Activated CD4-positive, alpha-beta T cell treated with anti-CD3 and anti-CD28 coated beads, Interleukin-2, Interleukin-4, amounts not matched to agents 100 ng/mL and 50 ng/mL, durations not matched to agents 16 hours and 8 hours (primary cell): ENCODE measurements at regions not wholly inside any gene's neighbourhood (a gene's known extent, or its start where the extent isn't known, plus 50 kb on each side); places are given as distances from the start of the nearest gene placed in this dataset.

Source experiments
- DNase-seq: peaks from one replicate; pipeline ENCODE4 v3.0.0-alpha.2; 2020; ENCODE audit warnings: low spot score

DNA sequence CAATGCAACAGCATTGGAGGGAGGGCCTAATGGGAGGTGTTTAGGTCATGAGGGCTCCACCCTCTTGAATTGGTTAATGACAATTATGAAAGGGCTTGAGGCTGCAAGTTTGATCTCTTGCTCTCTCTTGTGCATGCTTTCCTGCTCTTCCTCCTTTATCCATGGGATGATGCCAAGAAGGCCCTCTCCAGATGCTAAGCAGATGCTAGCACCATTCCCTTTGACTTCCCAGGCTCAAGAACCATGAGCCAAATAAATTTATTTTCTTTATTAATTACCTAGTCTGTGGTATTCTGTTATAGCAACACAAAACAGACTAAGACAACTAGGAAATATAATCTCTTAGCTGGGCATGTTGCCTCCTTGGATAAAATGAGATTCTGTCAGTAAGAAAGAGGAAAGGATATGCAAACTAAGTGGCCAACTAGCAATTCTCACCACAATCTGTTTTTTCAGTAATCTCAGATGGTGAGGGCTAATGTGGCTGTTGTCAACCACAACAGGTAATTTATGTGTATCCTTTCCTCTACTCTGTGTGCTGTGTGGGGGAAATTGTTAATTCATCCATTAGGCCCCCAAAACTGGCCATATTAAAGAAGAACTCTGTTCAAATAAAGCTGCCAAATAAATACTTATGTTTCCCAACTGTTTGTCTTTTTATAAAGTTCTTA lies 269.1 kb upstream of the CD180 start:
- DNase-seq: no peak

DNA sequence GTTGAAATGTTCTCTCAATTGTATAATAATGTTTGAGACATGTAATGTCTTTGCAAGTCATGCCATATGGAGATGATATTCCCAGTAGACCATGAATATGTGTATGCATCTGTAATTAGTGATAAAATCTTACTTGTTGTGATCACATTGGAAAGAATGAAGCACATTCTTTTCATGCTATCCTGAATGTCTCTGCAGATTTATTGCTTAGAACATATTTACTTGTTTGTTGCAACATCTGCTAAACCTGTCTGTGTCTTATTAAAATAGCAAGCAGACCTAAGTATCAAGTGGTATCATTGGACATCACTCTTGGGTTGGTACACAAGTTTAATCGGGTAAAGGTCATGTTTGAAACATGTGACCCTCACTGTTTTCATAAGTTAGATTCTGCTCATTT lies 265.5 kb upstream of the CD180 start:
- no peak for DNase-seq

DNA sequence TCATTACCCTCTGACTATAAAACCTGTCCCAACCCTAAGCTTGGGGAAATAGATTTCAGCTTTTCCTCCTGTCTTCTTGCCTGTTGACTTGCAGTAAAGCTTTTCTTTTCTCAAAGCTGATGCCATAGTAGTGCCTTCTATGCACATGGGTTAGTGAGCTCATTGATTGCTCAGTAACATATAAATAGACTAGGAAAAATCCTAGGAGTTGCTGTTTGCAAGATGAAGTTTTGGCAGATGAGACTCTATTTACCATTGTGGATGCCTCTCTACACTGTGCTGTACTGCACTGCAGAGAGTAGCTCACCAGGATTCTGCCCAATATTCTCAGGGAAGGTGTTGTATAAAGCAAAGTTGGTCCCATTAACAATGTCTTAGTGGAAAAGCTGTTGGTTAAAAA lies 262.7 kb upstream of the CD180 start:
- DNase-seq: no peak

DNA sequence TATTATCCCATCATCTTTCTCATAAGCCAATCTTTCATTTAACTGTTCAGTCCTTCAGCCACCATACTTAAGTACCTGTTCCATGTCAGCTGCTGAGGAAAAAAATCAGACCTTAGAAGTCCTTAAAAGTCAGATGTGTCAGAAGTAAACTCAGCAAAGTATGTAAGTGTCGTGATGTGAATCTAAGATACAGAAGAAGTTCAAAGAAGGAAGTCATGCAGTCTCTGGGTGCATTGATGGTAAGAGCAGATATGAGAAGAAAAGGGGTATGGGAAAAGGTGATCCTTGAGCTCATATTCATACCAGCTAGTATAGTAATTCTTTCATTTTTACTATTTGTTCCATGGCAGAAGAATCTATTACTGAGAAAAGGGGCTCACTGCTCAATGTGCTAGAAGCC lies 259.4 kb upstream of the CD180 start:
- DNase-seq: no peak

DNA sequence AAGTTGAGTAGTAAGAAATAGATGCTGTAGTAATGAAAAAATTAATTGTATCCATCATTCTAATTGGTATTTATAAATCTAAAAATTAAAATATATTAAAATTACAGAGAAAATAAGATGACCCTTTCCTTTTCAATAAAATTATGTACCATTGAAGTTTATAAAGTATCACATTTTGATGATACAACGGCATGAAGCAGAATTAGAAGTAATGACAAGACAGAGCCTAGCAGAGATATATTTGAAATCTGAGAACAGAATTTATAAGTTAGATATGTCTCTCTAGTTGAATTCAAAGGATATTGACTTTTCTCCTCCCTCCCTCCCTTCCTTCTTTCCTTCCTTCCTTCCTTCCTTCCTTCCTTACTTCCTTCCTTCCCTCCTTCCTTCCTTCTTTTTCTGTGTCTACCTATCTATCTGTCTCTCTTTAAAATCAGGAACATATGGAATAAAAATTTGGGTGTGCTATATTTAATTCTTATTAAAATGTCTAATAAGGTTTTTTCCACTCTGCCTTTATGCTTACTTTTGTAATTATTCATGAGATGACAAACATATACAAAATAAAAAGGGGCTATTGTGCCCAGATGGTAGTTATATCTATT lies 258.5 kb upstream of the CD180 start:
- DNase-seq: no peak

DNA sequence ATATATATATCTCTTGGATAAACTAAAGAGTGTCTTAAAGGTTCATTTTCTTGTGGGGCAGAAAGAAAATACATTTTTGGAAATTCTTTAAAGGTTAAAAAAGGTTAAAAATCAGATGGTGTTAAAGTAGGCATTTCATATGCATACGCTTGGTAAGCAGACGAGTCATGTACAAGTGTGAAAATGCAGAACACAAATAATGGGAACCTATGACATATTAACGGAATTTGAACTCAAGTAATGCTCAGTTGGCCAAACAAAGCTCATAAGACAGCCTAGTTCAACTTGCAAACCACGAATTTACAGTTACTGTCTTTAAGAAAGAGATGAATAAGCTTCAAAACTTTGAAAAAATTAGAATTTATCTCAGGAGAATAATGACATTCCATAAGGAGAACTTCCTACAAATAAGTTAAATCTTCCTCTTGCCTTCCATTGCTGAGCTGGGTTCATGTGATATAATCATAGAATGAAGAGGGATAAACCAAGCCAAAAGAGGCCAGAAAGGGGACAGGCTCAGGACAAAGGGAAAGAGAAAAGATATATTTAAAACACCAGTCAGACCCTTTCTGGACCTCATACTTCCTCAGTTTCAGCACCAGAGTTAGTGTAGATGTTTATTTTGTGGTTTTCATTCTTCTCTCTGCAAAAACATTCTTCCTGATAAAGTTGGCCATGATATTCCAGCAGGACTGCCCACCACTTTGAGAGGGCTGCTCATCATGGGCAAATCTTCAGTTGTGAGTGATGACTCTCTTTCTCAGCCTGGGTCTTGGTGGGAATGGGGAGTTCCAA lies 256.7 kb upstream of the CD180 start:
- DNase-seq: no peak

DNA sequence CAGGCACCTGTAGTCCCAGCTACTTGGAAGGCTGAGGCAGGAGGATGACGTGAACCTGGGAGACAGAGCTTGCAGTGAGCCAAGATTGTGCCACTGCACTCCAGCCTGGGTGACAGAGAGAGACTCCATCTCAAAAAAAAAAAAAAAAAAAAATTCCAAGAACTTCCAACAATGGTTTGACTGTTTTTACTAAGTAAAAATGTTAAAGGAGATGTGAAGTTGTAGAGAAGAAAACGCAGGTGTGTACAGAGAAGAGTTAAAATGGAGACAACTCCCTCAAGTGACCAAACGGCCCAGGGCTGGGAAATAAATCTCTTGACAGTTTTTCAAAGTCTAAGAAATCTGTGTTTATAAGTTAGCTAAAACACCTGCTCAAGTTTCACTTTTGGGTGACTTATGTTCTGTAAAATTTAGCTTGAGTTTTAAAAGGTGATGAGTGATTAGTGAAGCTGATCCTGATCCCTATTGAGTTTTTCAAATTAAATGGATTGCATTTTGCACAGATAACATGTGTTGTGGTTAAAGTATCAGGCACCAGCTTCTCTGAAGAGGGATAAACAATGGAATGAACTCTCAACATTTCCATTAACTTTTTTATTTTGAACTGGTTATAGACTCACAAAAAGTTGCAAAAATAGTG lies 255.2 kb upstream of the CD180 start:
- DNase-seq: no peak

DNA sequence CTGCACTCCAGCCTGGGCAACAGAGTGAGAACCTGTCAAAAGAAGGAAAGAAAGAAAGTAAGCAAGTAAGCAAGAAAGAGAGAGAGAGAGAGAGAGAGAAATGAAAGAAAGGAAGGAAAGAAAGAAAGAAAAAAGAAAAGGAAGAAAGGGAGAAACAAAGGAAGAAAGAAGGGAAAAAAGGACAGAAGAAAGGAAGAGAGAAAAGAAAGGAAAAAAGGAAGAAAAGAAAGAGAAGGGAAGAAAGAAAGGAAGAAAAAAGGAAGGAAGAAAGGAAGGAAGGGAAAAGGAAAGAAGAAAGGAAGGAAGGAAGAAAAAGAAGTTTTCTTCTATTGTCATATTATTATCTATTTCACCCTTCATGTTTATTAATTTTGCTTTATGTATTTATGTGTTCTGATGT lies 251.1 kb upstream of the CD180 start:
- DNase-seq: no peak

DNA sequence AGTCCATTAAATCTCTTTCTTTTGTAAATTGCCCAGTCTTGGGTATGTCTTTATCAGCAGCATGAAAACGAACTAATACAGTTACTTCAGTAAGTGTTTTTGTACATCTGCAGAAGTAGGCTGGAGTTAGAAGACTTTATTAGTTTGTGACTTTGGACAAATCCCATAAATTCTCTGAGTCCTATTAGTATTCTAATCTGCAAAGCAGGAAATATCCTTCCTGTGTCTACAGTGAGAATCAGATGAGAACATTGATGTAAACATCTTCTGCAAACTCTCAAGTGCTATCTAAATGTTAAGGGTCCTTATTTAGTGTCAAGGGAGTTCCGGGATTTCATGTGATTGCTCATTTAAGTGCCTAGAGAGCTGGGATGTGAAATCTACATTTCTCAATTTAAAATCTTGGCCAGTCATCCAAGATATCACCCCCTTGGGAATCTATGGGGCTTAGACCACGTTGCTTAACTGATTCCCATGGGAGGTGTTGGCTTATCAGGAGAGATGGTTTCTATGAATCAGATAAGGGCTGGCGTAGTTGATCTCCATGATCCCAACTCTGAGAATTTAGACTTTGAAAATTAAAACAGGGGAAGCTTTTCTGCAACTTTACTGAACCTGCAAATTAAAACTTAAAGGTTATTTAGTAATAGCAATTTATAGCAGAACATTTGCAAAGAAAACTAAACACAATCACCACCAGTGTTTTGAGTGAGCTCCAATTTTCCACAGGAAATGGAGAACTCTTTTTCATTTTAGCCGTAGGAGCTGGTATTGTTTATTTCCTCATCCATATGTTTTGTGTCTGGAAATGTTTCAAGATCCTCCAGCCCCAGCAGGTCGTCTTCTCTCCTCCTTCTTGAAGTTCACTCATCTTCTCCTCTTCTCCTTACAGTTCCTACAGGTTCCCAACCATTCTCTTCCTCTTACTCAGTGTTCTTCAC lies 241.6 kb upstream of the CD180 start:
- no peak for DNase-seq

DNA sequence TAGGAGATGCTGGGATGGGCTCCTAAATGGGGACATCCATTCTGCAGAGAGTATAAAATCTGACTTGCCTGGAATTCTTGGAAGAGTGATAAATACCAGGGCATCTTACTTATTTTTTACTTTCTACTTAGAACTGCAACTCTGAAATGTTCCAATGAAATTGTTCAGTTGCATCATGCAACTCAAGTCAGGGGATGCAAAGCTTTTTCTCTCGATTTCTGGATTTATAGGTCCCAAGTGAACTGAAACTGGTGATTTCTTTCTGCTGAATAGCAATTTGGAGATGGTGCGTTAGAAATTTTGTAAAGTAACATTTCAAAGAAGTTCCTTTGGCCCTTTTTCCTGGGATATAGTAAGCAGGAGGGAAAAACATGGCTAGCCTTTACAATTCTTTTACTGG lies 238.4 kb upstream of the CD180 start:
- DNase-seq: no peak

DNA sequence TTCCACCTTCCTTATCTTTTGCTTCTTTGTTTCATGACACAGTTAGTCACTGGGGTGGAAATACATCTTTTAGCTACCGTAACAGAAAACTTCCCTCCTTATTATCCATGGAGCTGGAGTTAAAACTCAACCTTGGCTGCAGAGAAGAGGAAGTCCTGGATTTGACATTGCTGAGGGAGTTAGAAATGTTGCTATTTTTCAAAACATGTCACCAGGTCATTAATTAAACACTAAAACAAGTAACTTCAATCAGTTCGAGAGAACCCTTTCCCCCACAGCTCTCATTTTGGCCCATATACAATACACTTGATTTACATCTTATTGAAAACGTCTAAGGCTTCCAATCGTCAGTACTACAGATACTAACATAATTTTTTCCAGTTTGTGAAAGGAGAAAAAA lies 237.9 kb upstream of the CD180 start:
- no peak for DNase-seq

DNA sequence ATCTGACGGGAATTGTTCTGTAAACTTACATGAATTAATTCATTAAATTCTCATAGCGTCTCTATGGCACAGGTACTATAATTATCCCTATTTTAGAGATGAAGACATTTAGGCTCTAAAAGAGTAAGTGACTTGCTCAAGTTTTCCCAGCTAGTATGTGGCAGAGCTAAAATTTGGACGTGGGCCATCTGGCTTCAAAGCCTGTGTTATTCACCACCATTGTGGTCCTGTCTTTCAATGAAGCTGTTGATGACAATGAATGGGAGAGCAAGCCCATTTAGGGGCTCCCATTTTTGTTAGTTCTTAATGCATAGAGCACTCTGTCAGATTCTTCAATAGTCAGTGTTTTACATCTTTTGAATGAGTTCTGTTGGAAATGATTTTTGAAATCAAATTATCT lies 236.0 kb upstream of the CD180 start:
- no peak for DNase-seq

DNA sequence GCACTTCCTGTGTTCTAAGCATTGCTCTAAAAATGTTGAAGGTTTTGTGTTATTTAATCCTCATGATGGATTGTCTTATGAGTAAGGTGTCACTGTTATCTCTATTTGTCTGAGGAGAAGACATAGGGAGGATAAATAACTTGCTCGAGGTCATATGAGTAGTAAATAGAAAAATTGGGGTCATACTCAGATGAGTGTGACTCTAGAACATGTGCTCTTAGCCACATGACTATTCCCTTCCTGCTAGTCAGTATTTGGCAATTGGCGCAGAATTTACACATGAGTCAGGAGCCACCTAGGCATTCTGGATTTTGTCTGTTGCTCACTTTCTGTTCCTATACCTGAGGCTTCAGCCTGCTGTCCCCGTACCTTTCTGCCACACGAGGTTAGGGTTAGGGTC lies 234.6 kb upstream of the CD180 start:
- no peak for DNase-seq

DNA sequence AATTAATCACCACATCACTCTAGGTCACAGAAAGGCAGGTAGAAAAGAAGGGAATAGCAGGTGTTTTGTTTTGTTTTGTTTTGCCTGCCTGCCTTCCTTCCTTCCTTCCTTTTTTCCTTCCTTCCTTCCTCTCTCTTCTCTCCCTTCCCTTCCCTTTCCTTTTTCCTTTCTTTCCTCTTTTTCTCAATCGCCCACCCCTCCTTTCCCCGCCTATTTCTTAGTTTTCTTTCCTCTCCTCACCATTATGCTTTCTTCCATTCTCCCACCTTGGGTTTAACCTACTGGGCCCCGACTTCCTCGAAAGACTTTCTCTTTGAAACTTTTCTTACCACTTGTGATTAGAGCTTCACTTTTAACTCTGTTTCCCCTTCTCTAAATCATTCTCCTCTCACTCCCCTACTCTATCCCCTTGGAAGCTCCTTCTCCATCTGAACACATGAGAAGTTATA lies 231.3 kb upstream of the CD180 start:
- no peak for DNase-seq

DNA sequence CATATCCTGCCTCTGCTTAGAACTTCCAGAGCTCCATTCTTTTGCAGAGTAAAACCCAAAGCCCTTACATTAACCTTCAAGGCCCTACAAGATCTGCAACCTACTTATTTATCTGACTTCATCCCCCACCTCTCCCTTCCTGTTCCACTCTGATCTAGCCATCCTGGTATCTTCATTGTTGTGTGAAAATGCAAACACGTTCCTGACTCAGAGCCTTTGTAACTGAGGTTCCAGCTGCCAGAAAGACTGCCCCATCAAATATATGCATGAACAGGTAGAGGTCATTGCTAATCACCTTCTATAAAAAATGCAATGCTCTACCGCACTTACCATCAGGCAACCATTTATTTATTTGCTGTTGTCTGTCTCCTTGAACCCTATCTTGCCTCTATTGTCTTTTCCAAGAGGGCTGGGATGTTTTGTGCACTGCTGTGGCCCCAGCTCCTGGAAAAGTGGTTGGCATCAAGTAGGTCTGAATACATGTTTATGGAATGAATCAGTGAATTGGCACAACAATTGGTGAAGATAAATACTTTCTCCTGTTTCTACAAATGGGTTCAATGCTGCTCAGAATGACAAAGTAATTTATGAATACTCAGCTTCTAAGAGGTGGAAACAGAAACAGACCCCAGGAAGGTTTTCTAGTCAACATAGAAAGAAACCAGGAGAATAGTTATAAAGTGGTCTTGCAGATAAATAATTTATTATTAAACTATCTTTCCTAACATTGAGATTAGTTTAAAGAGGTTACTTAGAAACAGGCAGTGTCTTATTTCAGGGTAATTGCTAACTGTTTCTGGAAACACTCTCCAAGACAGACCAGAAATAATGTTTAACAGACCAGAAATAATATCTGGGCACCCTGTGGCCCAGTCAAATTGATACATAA lies 230.6 kb upstream of the CD180 start:
- no peak for DNase-seq

DNA sequence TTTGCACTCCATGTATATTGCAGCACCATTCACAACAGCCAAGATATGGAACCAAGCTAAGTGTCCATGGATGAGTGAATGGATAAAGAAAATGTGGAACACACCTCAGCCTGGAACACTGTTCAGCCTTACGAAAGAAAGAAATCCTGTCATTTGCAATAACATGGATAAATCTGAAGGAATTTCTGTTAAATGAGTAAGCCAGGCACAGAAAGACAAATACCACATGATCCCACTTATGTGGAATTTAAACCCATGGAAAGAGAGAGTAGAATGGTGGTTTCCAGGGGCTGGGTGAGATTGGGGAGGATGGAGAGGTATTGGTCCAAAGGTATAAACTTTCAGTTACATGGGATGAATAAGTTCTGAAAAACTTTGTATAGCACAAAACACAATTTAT lies 228.9 kb upstream of the CD180 start:
- DNase-seq: no peak

DNA sequence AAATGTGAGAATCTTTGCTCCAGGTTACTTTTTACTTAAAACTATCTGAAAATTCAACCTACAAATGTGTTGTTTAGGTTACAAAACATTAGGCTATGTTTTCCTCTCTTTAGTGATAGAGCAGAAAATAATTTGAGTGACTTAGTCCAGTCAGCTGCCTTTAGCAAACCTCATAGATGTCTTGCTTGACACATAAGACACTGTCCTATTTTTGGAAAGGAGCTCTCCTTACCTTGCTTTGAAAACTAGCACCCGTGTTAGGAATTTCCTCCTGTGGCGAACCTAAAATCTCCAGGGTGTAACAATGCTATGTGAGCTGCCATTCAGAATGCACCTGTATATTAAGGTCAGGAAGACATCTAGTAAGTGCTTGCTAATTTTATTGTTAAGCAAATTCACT lies 221.2 kb upstream of the CD180 start:
- no peak for DNase-seq

DNA sequence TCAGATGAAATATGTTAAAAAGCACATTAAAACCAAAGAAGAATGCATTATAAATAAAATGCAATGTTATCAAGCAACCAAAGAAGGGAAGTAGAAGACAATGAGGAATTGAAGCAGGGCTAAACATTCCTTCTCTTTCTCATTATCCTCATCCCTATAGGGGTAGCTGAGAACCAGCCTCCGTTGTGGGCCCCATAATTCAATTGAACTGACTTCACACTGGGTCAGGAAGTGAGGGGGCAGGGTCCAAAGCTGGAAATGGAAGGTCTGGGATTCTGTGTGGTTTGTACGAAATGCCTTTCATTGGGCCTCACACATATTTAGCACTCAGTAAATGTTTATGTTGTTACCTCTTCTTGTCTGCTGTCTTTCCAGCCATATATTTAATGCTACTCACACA lies 220.4 kb upstream of the CD180 start:
- no peak for DNase-seq

DNA sequence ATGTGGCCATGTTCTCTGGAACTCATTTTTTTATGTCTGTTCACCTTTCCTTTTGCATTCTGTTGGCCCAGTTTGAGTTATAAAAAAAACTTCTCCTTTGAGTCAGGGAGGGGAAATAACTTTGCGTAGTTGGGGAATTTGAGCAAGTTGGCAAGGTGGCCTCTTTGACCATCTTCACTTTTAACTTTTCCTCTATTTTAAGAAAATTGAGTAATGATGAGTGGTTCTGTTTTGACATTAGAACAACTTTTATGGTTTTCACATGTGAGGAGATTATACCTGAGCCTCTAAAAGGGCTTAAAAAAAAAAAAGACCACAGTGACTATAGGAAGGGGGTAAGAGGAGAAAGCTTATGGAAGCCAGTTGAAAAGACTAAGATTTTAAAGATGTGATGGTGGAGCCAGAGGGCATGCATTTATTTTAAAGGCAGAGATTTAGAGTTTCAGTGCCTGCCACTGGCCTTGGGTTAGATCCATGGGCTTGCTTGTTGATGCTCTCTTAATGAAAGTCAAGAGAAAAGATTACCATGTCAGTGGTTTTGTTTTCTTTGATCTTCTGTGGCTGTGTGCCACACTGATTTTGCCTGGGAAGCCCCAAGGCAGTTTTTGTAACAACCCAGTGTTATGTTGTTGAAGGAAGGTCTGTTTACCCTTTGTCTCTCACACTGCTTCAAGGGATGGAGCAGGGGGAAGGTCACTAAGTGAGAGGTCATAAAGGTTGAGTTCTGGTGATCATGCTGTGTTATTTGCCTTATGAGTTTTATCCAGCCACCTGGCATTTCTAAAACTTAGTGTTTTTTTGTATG lies 219.7 kb upstream of the CD180 start:
- DNase-seq: no peak

DNA sequence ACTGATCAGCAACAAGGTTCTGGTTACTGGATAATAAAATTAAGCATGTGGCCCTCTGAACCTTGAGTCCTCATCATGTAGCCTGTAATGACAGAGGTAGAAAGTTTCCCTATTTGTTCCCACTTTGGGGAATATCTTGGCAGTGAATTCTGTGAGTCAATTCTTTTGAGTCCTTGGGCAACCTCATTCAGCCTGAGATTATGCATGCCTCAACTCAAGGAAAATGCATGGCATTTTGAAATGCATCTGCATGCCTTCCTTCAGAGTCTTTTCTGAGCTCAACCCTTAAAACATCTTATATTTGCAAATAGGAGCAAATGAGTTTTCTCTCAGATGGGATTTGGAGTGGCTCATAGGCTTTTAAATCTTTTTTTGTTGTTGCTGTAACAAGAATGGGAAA lies 218.1 kb upstream of the CD180 start:
- no peak for DNase-seq
